NCI-H1694 (cell line): ENCODE measurements at regions not wholly inside any gene's neighbourhood (a gene's known extent, or its start where the extent isn't known, plus 50 kb on each side); places are given as distances from the start of the nearest gene placed in this dataset.
"Not testable (repeated sequence)": the region's sequence is repeated elsewhere in the genome, so short reads cannot be mapped to it uniquely, and the experiment has no call there.

ENCODE experiments used
- DNase-seq: peaks from one replicate; lab custom pipeline; 2025; lab: John Stamatoyannopoulos, UW

DNA sequence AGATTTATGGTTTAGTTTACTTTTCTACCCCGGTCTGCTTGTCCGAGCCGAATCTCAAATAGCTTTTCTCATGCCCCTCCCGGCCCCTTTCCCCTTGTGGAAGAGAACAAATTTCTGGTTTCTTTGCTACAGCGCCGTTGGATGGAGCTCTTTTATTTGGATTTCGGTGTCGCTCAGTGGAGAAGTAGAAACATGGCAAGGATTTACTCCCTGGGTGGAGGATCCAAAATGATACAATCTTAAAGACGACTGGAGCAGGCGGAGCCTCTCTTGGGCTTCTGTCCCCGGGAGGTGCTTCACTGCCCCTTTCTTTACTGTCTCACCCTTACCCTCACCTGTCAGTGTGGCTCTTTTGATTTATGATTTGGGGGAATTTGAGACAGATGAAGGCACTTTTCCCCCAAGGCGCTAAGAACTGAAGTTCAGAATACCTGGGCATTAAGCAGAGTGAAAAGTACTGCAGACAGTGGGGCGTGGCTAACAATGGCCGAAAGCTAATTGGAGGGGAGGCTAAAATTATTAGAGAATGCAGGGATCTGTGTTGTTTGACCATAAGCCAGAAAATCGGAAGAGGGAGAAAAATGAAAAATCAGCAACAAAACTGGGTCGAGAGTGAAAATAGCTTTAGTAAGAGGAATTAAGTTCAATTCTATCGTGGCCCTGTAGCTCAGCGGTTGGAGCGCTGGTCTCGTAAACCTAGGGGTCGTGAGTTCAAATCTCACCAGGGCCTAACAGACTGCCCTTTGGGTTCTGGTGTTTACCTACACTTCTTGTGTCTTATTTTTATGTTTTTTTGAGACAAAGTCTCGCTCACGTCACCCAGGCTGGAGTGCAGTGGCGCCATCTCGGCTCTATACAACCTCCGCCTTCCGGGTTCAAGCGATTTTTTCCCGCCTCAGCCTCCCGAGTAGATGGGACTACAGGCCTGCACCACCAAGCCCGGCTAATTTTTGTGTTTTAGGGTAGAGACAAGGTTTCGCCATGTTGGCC, 145.1 kb upstream of the ZNF184 start:
- DNase-seq, result no peak

DNA sequence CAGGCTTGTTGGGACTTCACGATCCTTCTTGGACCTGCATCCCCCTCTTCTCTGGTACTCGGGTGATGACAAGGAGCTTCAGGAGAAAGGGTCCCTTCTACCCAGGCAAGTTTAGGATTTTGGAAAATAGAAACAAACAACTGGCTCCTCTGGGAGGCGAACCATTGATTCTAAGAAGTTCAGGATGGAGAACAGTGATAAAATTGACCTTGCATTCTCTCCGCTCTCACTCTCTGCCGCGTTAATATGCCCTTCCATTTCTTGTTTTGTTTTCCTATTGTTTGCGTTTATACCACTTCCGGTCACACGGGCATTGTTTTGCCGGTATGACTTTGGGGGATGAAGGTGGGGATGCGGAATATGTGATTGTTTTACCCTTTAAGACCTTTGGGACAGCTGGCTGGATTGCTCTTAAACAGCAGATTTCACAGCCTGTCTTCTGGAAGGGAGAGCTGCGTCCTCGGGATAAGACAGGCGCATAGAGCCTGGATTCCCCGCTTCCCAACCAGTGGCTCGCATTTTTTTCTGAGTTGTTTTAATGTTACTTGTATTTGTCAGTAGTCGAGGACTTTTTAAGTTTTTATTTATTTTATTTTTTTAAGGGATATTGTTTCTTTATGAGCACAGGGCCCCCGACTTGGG, 144.3 kb upstream of the ZNF184 start:
- no peak for DNase-seq

DNA sequence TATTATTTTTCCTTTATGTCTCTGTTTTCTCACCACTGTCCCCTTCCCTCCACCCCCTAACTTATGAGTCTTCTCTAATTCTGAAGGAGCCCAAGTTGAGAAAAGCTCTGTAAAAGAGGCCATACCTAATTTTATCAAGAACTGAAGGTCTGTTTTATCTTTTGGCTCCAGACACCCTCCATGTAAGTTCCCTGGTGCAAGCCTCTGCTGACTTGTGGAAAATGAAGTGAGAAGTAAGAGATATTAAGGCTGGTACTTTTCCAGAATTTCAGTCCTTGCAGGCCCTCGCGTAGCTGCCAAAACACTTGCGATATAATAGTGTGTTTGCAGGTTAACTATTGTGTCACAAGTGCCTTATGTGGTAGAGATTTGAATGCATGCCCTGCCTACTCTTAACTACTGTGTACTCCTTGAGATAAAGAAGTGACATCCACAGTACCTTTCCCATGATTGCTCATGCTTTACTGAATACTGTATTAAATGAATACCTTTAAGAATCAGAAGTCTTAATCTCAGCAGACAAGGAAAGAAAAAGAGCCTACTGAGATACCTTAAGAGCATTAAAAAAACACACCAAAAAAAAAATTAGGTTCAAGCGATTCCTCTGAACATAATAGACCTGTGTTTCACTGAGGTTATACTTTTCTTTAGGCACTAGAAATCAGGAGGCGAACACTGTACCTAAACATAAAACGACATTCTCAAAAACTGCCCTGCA, 143.6 kb upstream of the ZNF184 start:
- DNase-seq, result no peak

DNA sequence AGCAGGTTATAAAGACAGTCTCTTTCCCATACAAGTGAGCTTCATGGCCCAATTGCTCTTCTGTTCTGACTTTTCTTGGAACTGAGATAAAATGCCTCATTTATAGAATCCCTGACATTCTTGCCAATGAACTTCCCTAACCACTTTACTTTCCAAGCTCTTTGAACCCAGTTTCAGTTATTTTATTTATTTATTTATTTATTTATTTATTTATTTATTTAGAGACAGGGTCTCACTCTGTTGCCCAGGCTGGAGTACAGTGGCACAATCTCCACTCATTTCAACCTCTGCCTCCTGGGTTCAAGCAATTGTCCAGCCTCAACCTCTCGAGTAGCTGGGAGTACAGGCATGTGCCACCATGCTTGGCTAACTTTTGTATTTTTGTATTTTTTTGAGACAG, 138.5 kb upstream of the ZNF184 start:
- no peak for DNase-seq

DNA sequence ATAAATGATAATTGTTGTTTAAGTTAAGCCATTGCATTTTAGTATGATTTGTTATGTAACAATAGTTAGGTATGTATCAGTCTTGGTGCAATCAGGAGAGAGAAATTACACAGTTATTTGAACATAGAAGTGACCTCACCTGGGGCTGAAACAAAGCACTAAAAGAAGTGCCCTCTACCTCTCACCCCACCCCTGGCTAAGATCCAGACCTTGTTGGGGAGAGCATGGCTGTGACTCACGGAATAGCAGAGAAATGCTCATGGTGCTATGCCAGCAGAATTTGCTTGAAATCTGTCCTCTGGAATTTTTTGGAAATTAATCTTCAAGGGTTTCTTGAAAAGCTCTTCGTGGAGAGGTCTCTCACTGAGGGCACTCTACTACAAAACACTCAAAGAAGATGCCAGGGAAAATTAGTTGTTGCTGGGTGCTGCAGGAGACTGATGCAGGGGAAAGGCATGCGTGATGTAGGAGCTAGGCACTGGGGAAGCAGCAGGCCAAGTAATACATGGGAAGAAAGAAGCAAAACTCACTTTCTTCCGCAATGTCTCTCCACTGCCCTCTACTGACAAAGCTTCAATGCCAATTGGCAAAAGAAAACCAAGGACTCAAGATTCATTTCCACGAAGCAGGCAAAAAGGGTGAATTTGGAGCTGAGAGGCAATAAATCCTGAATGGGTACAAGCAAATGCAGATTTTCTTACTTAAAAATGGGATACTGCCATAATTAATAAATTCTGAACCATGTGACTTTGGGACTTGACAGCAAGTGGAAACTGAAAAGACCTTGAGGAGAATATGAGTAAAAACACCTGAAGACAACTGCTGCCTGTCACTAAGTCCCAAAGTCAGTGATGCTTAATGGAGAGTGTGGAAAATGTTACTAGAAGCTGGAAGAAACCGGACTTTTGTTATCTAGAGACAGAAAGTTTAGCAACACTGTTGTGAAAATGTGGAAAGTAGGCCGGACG, 136.3 kb upstream of the ZNF184 start:
- no peak for DNase-seq

DNA sequence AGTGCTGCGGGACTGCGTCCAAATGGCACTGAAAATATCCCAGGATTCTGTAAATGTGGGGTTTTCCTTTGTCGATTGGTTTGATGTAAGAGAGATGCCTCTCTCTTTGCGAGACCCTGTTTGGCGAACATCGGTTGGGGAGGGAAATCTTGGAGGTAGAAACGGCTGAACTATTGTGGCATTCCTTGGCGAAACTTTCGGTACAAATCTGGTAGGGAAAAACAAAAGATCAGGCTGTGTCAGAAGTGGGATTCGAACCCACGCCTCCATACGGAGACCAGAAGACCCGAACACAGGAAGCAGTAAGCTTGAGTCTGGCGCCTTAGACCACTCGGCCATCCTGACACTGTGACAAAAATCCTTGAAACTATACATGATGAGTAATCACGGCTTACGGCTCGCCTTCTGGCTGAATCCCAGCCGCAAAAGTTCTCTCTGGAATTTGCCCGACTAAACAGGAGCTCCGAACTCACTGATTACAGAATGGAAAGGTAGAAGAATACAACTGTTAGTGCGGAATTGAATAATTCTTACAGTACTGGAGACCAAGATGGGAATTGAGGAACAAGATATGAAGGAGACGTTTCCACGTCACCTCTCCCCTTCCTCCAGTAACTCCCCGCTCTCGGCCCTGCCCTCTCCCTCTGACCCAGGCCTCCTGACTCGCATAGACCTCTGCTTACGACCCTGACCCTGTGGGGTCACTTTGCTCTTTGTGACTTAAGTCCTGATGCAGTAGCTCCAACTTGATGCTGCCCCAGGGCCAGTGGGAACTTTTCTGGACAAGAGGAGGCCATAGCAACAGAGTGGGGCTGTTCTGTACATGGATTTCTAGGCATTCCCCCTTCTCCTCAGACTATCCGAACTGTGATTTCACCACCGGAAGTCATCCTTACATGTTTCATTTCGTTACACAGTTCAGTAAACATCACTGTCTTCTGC, 132.8 kb upstream of the ZNF184 start:
- DNase-seq, result no peak

DNA sequence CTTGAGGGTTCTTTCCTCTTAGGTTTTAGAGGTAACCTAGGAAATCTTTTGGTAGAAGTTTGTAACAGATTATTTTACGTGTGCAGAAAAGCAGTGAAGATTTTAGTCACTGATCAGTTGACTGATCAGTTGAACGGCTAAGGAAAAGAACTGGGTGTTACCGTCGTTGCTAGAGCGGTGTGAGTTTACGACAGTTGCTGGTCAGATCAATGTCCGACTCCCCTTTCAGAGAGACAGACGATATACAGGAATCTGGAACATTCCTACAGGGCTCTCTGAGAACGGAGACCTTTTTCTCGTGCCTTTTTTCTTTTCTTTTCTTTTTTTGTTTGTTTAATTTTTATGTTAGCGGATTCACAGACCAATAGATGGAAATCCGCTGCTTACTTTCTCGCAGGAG, 132.1 kb upstream of the ZNF184 start:
- no peak for DNase-seq

DNA sequence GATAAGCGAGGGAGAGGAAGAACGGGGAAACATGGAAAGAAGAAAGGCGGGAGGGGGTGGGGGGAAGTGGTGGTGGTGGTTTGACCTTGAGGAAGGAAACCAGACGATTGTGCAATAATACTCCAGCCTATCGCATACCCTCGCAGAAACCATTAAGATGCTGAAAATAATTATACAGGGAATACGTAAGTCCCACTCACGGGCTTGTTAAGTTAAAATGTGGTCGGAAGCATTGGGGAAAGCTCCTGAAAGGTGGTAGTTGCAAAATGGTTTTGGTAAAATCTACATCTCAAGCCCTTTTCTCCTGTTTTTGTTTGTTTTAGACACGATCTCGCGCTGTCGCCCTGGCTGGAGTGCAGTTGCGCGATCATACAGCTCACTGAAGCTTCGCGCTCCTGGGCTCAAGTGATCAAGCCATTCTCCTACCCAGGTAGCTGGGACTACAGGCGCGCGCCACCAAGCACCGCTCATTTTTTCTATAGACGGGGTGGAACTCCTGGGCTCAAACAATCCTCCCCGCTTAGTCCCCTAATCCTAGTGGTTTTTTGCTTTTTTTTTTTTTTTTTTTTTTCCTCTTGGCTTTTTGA, 128.9 kb upstream of the ZNF184 start:
- DNase-seq, result no peak

DNA sequence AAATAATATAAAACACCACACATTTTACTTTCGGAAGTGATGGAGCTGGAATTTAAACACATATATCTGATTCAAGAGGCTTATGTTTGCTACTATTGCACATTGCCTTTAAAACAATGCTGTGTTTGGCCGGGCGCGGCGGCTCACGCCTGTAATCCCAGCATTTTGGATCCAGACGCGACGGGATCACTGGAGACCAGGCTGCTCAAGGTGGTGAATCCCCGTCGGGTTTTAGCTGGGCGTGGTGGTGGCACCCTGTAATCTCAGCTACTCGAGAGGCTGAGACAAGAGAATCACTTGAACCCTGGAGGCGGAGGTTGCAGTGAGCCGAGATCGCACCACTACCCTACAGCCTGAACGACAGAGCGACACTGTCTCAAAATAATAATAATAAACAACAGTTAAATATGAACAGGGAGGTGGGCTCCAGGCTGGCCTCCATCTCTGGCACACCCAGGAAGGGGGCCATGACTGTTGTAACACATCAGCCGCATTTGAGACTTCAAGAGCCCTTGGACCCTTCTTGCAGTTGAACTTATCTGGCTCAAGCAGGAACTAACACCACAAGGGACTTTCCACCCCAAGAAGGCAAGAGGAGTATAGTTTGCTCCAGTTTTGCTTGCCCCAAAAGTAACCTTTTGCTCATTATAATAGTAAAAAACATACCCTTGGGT, 127.1 kb upstream of the ZNF184 start:
- no peak for DNase-seq

DNA sequence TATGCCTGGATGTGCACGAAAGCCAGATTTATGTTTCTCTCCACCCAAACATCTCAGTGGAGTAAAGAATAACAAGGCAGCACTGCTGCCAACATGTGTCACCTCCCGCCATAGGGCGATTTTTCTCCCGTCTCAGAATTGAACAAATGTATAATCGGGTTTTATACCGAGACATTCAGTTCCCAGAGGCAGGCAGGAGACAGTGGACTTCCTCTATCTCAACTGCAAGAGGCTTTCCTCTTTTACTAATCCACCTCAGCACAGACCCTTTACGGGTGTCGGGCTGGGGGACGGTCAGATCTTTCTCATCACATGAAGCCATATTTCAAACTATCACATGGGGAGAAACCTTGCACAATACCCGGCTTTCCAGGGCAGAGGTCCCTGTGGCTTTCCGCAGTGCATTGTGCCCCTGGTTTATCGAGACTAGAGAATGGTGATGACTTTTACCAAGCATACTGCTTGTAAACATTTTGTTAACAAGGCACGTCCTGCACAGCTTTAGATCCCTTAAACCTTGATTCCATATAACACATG, 124.2 kb upstream of the ZNF184 start:
- not testable (repeated sequence) for DNase-seq

DNA sequence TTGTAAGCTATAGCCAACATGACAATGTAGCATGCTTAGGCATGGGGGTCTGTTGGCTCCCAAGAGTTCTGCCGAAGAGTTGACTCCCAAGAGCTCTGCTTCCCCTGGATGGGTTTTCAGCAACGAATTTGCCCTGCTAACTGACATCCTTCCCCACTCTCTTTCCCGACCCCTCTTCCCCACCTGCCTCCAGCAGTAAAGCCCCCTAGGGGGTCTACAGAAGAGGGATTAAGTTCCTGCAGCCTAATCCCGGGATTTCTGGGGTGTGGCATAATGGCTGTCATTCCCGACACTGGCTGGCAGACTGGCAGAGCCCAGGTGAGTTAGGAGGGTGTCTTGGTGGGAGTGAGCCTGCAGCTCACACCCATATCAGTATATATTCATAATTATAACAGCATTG, 121.0 kb upstream of the ZNF184 start:
- no peak for DNase-seq

DNA sequence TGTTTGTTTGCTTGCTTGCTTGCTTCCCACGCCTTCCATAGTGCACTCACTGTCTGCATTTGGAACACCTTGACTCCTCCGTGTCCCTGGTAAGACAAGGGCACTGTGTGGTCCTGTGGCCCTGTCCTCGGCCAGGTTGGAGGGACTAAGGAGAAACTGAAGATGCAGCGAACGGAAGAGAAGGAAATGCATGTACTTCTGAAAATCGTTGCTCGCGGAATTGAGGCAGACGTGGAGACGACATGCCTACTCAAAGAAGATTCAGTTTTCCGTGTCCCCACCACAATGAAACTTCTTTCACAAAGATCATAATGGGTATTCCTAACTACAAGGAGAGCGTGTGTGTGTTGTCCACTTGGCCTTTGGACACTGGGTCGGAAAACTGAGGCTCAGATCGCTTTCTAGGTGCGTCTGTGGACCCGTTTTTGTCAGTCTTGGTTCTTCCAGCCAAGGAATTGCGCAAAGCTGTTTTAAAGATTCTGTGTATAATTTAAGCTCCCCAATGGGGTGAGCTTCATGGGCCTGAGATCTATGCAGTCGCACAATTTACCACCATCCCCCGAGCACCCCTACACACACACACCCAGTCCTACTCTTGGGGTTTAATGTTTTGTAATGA, 120.4 kb upstream of the ZNF184 start:
- DNase-seq, result no peak

DNA sequence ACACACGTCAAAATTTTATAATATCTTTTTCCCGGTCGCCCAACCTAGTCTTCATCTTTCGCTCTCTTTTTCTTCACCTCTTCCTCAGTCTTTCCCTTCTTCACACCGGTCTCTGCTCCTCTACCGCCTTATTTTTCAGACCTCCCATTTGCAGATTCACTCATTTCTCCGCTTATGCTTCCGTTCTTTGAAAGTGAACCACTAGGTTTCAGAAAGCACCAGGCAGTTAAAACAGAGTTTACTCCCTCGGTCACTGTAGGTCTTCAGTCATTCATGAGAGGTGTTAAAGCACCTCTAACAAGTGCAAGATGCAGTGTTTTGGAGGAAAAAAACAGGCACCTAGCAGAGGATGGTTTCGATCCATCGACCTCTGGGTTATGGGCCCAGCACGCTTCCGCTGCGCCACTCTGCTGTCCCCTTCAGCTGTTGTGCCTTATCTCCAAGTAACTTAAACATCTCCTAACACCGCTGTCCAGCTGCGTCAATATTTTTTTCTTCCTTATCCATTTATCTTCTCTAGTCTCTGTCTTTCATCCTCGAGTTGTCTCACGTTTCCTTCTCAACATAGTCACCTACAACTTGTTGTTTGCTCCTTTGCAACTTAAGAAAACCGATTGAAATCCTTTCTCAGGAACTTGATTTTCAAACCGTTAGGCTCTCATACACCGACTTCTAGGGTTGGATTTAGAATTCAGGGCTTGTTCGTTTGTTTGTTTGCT, 119.7 kb upstream of the ZNF184 start:
- DNase-seq, result no peak

DNA sequence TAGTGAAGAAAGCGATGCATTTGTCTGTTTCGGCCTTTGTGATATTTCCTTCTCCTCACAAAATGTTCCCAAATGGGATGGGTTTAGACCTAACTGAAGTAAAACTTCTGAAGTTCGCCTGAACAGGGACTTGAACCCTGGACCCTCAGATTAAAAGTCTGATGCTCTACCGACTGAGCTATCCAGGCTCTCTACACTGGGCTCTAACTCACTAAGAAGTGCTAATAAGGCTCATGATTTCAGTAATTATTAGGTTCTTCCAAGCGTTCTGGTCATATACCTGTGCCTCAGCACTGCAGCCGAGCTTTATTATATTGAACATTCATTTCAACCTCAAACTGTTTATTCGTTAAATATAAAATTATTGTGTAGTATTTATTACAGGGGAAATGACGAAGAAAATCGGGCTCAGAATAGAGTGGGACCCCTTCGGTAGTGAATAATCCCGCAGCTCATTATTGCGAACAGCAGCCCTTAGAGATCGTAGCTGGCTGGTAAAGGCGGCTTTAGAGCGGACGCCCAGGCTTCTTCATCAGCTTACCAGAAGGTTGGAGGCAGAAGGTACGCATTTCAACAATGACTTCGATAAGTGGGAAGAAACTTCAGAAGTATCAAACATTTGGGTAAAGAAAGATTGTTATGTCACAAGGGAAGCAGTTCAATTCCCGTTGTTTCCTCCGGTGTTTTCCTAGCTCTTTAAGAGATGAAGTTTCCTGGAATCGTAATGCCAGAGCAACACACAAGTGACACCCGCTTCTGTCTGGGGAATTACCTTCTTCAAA, 119.0 kb upstream of the ZNF184 start:
- no peak for DNase-seq

DNA sequence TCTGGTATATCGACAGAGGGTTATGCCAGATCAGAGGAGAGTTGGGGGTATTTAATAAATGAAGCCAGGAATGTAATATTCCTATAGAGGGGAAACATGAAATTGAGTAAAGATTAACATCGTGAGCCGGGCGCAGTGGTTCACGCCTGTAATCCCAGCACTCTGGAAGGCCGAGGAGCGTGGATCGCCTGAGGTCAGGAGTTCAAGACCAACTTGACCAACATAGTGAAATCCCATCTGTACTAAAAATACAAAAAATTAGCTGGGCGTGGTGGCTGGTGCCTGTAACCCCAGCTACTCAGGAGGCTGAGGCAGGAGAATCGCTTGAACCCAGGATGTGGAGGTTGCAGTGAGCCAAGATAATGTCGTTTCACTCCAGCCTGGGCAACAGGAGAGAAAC, 112.4 kb upstream of the ZNF184 start:
- not testable (repeated sequence) for DNase-seq

DNA sequence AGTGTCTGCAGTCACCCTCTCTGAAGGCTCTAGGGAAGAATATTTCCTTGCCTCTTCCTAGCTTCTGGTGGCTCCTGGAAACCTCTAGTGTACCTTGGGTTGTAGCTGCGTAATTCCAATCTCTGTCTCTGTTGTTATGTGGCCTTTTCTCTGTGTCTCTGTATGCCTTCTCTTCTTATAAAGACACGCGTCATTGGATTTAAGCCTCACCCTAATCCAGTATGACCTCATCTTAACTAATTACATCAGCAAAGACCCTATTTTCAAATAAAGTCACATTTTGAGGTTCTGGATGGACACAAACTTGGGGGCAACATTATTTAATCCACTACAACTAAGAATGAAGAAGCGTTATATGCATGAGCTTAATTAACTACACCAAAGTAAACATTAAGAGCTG, 111.4 kb upstream of the ZNF184 start:
- DNase-seq, result no peak
